OCI-M2 (cell line): ENCODE measurements at regions not wholly inside any gene's neighbourhood (a gene's known extent, or its start where the extent isn't known, plus 50 kb on each side); places are given as distances from the start of the nearest gene placed in this dataset.
"Not testable (repeated sequence)": the region's sequence is repeated elsewhere in the genome, so short reads cannot be mapped to it uniquely, and the experiment has no call there.

Experiments used
- DNase-seq: peaks from one replicate; lab custom pipeline; 2025; ENCODE audit not compliant: unreplicated experiment; lab: John Stamatoyannopoulos, UW

GRCh38 chr9:129459547-129460322 is 161.2 kb downstream of the C9orf50 start:
- DNase-seq: no peak

DNA sequence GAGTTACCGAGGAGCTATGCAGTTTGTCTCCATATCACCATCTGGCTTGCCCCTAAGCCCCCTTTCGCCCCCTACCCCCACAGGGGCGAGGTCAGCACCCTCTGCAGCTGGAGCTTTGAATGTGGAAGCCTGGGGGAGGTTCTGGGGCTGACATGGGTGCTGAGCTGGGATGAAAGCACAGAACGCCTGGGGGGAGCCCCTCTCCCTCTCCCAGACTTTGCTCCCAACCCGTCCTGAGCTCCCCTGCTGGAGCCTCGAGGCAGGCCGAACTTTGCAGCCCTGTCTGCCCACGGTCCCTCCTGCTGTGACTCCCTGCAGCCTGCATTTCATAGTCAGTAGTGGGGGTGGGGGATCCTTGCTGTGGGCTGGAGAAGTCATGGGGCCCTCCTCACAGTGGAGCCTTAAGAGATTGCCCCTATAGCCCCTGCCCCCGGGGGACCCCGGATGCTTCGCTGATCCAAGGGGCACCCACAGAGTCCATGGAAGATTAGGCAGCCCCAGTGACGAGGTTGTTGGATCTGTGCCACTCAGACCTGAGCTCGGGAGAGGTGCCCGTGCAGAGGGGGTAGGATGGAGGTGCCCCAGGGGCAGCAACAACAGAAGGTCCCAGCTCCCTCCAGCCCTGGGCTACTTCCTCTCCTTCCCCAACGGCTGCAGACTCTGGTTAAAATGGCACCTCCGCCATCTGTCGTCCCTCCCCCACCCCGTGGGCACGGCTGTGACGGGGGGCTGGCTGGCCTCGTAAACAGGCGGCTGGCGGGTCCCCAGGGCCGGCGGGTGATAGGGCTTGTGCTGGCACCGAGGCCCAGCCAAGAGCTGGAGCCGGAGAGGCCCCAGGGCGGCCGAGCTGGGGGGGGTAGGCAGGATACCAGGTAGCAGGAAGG is 162.0 kb downstream of the C9orf50 start:
- DNase-seq: no peak

DNA sequence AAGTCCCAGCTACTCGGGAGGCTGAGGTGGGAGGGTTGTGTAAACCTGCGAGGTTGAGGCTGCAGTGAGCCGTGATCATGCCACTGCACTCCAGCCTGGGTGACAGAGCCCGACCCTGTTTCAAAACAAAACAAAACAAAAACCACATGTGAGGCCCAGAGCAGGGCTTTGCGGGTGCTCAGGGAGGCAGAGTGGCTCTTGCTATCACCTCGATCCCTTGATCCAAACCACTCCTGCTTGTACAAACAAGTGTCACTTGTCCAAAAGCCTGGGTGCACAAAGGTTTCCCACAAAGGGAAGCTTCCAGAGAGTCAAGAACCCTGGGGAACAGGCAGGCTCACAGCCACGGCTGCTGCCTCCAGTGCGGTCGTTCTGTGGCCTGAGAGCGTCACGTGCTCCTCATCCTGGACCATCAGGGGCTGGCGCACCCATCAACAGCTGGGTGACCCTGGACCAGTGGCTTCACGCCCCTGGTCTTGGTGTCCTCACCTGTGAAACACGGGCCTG is 162.7 kb downstream of the C9orf50 start:
- no peak for DNase-seq

- no peak for DNase-seq
Observed at GRCh38 chr9:129457325-129457779, 163.5 kb downstream of the C9orf50 start.

GRCh38 chr9:129456549-129457324 is 164.2 kb downstream of the C9orf50 start:
- DNase-seq: no peak

GRCh38 chr9:129455151-129455995 is 165.5 kb downstream of the C9orf50 start:
- DNase-seq: no peak

- no peak for DNase-seq
Observed at GRCh38 chr9:129454467-129455067, 166.3 kb downstream of the C9orf50 start.

- DNase-seq: no peak
Observed at GRCh38 chr9:129453734-129454133, 167.2 kb downstream of the C9orf50 start.

DNA sequence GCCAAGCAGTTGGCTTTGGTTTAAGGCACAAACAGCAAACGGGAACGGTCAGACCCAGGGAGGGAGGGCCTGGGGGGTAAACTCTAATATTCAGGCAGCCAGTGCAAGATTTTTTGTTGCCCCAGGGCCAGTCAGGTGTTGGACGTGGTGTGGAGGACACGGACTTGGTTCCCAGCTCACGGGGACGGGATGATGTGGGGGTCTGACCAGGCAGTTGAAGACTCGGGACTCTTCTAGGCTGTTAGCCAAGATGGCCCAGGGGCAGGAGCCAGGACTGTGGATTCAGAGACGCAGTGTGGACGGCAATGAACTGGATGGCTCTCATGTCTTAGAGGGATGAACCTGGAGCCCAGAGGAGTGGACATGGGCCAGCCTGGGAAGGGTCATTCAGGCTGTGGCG is 169.2 kb downstream of the C9orf50 start:
- DNase-seq: no peak

DNA sequence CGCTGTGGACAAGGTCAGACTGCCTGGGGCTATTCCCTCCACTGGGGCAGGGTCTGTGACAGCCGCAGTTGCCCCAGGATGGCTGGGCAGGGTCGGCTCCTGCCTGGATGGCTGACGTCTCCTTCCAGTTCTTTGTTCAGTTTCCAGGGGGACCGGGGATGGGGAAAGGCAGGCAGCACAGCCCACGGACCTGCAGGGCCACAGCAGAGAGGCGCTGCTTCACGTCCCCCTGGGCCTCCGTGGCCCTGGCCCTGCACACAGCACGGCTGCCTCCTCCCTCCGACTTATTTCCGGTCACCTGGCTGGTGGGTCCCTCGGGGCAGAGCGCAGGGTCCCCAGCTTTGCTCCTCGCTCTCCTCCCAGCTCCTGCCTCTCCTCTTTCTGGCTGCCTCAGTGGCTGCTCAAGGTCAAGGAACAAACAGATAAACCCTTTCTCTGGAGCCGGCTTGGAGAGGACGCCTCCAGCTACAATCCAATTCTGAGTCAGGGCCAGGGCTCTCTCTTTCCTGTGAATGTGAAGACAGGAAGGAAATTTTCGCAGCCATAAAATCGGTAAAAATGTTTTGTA is 169.7 kb downstream of the C9orf50 start:
- DNase-seq: no peak

GRCh38 chr9:129449066-129449465 is 171.8 kb downstream of the C9orf50 start:
- no peak for DNase-seq

DNA sequence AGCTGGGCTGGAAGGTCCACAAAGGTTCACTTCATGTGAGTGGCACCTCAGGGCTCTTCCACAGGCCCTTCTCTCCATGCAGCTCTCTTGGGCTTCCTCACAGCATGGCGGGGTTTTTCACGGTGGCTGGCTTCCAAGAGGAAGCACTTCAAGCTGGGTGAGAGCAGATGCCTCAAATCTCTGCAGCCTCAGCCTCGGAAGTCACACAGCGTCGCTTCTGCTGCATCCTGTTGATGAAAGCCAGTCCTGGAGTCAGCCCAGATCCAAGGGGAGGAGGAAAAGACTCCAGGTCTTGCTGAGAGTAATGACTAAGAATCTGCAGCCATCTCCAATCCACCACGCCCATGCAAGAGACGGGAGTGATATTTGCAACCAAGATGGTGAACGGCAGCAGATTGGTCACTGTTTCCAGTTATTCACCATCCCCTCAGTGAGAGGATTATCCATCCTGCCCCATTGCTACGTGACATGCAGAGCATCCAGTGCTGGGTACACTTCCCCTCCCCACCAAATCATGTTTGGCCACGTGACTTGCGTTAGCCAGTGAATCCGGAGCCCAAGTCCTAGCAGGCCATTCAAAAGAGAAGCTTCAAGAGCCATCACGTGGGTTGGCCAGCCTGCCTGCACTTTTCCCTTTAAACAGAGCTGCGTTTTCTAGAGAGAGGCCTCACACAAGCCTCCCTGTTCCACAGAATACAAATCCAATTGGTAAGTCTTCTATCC is 173.9 kb downstream of the C9orf50 start:
- no peak for DNase-seq

DNA sequence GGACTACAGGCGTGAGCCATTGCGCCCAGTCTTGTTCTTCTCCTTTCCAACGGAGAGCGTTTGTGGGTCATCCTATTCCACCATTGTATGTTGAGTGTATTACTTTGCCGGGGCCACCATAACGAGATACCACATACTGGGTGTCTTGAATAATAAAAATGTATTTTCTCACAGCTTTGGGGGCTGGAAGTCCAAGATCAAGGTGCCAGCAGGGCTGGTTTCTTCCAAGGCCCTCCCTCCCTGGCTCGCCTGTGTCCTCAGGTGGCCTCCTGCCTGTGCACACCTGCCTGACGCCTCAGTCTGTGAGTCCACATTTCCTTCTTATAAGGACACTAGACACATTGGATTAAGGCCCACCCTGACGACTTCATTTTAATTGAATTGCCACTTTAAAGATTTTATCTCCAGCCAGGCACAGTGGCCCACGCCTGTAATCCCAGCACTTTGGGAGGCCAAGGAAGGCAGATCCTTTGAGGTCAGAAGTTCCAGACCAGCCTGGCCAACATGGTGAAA is 175.1 kb downstream of the C9orf50 start:
- DNase-seq: no peak

GRCh38 chr9:129443515-129444164 is 177.3 kb downstream of the C9orf50 start:
- DNase-seq: not testable (repeated sequence)

GRCh38 chr9:129442803-129443511 is 177.9 kb downstream of the C9orf50 start:
- DNase-seq: no peak

DNA sequence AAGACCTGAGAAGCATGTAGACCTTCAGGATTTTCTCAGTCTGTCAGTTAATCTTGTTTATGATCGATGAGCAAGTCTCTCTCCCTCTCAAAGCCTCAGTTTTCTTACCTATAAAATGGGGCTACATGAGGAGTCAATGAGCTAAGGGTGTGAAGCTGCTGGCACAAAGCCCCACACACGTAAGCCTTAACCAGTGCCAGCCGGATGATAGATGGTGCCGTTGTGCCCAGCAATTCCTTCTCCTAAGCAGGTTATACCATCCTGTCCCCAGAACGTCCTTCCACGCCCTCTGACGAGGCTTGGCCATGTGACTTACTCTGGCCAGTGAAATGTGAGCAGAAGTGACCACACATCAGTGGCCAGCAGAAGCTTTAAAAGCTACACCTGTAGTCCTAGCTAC is 179.0 kb downstream of the C9orf50 start:
- DNase-seq: no peak

- DNase-seq: no peak
Observed at GRCh38 chr9:129440435-129441186, 180.3 kb downstream of the C9orf50 start.
